ENCODE measurements at regions not wholly inside any gene's neighbourhood (a gene's known extent, or its start where the extent isn't known, plus 50 kb on each side); places are given as distances from the start of the nearest gene placed in this dataset.

GRCh38 chr9:78567693-78568092 is 270.8 kb downstream of the PSAT1 start:
- Histone ChIP-seq H3K27me3 (no peaks in the 10 kb centered on the region), H3K4me1 (no peaks in the 10 kb centered on the region), H3K27ac (no peak overlapping the region), H3K4me3 (no peak overlapping the region), H3K36me3 (no peaks in the 10 kb centered on the region), H3K9me3 (no peaks in the 10 kb centered on the region)
- WGBS, 2 donors: 68 to 80% methylated on average over 3 of the region's 3 CpGs
- TF ChIP-seq POLR2AphosphoS5 (IDR thresholded peaks at IDR 0.05) (no peak), CTCF (IDR thresholded peaks at IDR 0.05) (no peak), EP300 (IDR thresholded peaks at IDR 0.05) (no peak), POLR2A (IDR thresholded peaks at IDR 0.05) (no peak)
- DNase-seq: no peak
- intact Hi-C loops (cut with DNase I): no loop called here

GRCh38 chr9:78568774-78569173 is 271.8 kb downstream of the PSAT1 start:
- H3K27ac ChIP-seq: no peak overlapping the region
- TF ChIP-seq POLR2AphosphoS5 (IDR thresholded peaks at IDR 0.05): no peak
- TF ChIP-seq EP300 (IDR thresholded peaks at IDR 0.05): no peak
- TF ChIP-seq CTCF (IDR thresholded peaks at IDR 0.05): no peak
- TF ChIP-seq POLR2A (IDR thresholded peaks at IDR 0.05): no peak
- intact Hi-C loops (cut with DNase I): no loop called here
- no peaks in the 10 kb centered on the region for H3K27me3 ChIP-seq
- 91% methylated on average over 5 of the region's 5 CpGs for WGBS, 2 donors
- H3K4me3 ChIP-seq: no peak overlapping the region
- no peaks in the 10 kb centered on the region for H3K4me1 ChIP-seq
- DNase-seq: no peak
- no peaks in the 10 kb centered on the region for H3K9me3 ChIP-seq
- no peaks in the 10 kb centered on the region for H3K36me3 ChIP-seq

- DNase-seq: no peak
These were observed 275.3 kb downstream of the PSAT1 start for GRCh38 chr9:78572266-78572665.

GRCh38 chr9:78573205-78573604 is 276.3 kb downstream of the PSAT1 start:
- TF ChIP-seq EP300 (IDR thresholded peaks at IDR 0.05) (no peak), CTCF (IDR thresholded peaks at IDR 0.05) (no peak), POLR2AphosphoS5 (IDR thresholded peaks at IDR 0.05) (no peak), POLR2A (IDR thresholded peaks at IDR 0.05) (no peak)
- no peaks in the 10 kb centered on the region for H3K9me3 ChIP-seq

More at GRCh38 chr9:78572266-78572665, 275.3 kb downstream of the PSAT1 start:
- WGBS, 2 donors: 47 to 67% methylated on average over 3 of the region's 3 CpGs
- intact Hi-C loops (cut with DNase I): no loop called here
- Histone ChIP-seq H3K4me1 (no peaks in the 10 kb centered on the region), H3K4me3 (no peak overlapping the region), H3K9me3 (no peaks in the 10 kb centered on the region), H3K27me3 (no peaks in the 10 kb centered on the region), H3K36me3 (no peaks in the 10 kb centered on the region), H3K27ac (no peak overlapping the region)
- no peak for TF ChIP-seq EP300 (IDR thresholded peaks at IDR 0.05)
- TF ChIP-seq CTCF (IDR thresholded peaks at IDR 0.05): no peak
- no peak for TF ChIP-seq POLR2AphosphoS5 (IDR thresholded peaks at IDR 0.05)
- no peak for TF ChIP-seq POLR2A (IDR thresholded peaks at IDR 0.05)

DNA sequence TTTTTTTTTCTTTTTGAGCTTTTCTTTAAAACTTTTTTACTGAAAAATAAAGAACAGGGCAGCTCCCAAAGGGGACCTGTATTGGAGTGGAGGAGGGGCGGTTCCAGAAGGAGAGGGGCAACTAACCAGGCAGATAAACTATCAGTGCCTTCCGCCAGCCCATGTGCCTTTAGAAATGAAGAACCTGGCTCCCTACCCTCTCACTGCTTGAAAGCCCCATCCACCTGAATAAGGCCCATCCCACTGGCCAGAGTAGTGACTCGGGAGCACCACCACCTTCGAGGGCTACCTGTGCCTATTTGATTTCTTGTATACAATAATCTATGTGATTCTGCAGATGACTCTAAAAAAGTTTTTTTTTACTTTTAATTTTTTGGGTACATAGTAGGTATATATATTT is 276.7 kb downstream of the PSAT1 start:
- no peaks in the 10 kb centered on the region for H3K36me3 ChIP-seq
- H3K27ac ChIP-seq: no peak overlapping the region
- intact Hi-C loops (cut with DNase I): no loop called here
- H3K4me3 ChIP-seq: no peak overlapping the region
- H3K4me1 ChIP-seq: no peaks in the 10 kb centered on the region
- TF ChIP-seq POLR2AphosphoS5 (IDR thresholded peaks at IDR 0.05): no peak
- TF ChIP-seq CTCF (IDR thresholded peaks at IDR 0.05): no peak
- no peak for TF ChIP-seq POLR2A (IDR thresholded peaks at IDR 0.05)
- TF ChIP-seq EP300 (IDR thresholded peaks at IDR 0.05): no peak
- H3K27me3 ChIP-seq: no peaks in the 10 kb centered on the region
- H3K9me3 ChIP-seq: no peaks in the 10 kb centered on the region
- no peak for DNase-seq
- 62 to 79% methylated on average over 4 of the region's 4 CpGs for WGBS, 2 donors

More at GRCh38 chr9:78573205-78573604, 276.3 kb downstream of the PSAT1 start:
- H3K4me1 ChIP-seq: no peaks in the 10 kb centered on the region
- H3K27me3 ChIP-seq: no peaks in the 10 kb centered on the region
- no peak overlapping the region for H3K27ac ChIP-seq
- no peak overlapping the region for H3K4me3 ChIP-seq
- DNase-seq: no peak
- intact Hi-C loops (cut with DNase I): no loop called here
- H3K36me3 ChIP-seq: no peaks in the 10 kb centered on the region
- 75 to 87% methylated on average over 1 of the region's 1 CpG for WGBS, 2 donors
